ENCODE measurements at regions not wholly inside any gene's neighbourhood (a gene's known extent, or its start where the extent isn't known, plus 50 kb on each side); places are given as distances from the start of the nearest gene placed in this dataset.

DNA sequence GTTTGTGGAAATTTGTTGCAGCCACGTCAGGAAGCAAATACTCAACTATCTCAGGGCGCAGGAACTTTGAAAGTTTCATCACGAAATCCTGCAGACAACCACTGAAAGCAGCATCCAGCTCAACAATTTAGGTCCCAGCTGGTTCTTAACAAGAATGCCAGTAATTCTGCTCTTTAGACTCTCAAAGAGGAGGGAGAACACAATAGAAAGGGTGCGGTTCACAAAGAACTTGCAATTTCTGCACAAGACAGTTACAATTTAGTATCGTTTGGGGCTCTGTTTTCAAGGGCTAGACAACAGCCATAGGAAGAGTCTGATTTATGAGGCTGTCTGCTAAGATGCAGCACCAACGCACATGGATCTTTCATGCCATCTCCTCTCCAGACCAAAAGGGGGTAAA is 223.1 kb downstream of the FGFR2 start:
- Histone ChIP-seq H3K79me2 (ENCODE audit: insufficient read depth, low read length) (no peaks in the 10 kb centered on the region), H2AFZ (ENCODE audit: low read depth, low read length, severe bottlenecking) (no peak overlapping the region), H3K27me3 (ENCODE audit: low read length) (no peaks in the 10 kb centered on the region), H3K36me3 (ENCODE audit: low read length) (no peaks in the 10 kb centered on the region), H3K27ac (ENCODE audit: low read depth, low read length) (no peak overlapping the region), H3K9me2 (replicated peaks; ENCODE audit: insufficient read depth, low read length) (no peaks in the 10 kb centered on the region), H3F3A (ENCODE audit: insufficient read depth) (no peaks in the 10 kb centered on the region), H3K4me3 (ENCODE audit: insufficient read depth, low read length, poor library complexity, severe bottlenecking) (no peak overlapping the region), H4K20me1 (ENCODE audit: low read depth, low read length) (no peaks in the 10 kb centered on the region), H3K4me2 (ENCODE audit: low read depth, low read length, poor library complexity, severe bottlenecking) (no peak overlapping the region), H3K9me3 (ENCODE audit: insufficient read depth, low read length) (no peaks in the 10 kb centered on the region), H3K9ac (ENCODE audit: low read length) (no peak overlapping the region)
- TF ChIP-seq EZH2phosphoT487 (conservative IDR thresholded peaks at IDR 0.05; ENCODE audit: low read length): no peak
- TF ChIP-seq CTCF (IDR thresholded peaks at IDR 0.05; ENCODE audit: insufficient read depth, low read length, poor library complexity, severe bottlenecking): no peak

- H4K20me1 ChIP-seq (ENCODE audit: low read depth, low read length): no peaks in the 10 kb centered on the region
- H3K9me3 ChIP-seq (ENCODE audit: insufficient read depth, low read length): no peaks in the 10 kb centered on the region
- TF ChIP-seq CTCF (IDR thresholded peaks at IDR 0.05; ENCODE audit: insufficient read depth, low read length, poor library complexity, severe bottlenecking): no peak
- TF ChIP-seq EZH2phosphoT487 (conservative IDR thresholded peaks at IDR 0.05; ENCODE audit: low read length): no peak
- no peaks in the 10 kb centered on the region for H3K27me3 ChIP-seq (ENCODE audit: low read length)
- H3K9me2 ChIP-seq (replicated peaks; ENCODE audit: insufficient read depth, low read length): no peaks in the 10 kb centered on the region
- H2AFZ ChIP-seq (ENCODE audit: low read depth, low read length, severe bottlenecking): no peak overlapping the region
- H3K4me3 ChIP-seq (ENCODE audit: insufficient read depth, low read length, poor library complexity, severe bottlenecking): no peak overlapping the region
- H3K4me2 ChIP-seq (ENCODE audit: low read depth, low read length, poor library complexity, severe bottlenecking): no peak overlapping the region
- H3K36me3 ChIP-seq (ENCODE audit: low read length): no peaks in the 10 kb centered on the region
- H3F3A ChIP-seq (ENCODE audit: insufficient read depth): no peaks in the 10 kb centered on the region
- no peak overlapping the region for H3K9ac ChIP-seq (ENCODE audit: low read length)
- no peaks in the 10 kb centered on the region for H3K79me2 ChIP-seq (ENCODE audit: insufficient read depth, low read length)
- no peak overlapping the region for H3K27ac ChIP-seq (ENCODE audit: low read depth, low read length)
Observed at GRCh38 chr10:121378251-121378801, 219.9 kb downstream of the FGFR2 start.

DNA sequence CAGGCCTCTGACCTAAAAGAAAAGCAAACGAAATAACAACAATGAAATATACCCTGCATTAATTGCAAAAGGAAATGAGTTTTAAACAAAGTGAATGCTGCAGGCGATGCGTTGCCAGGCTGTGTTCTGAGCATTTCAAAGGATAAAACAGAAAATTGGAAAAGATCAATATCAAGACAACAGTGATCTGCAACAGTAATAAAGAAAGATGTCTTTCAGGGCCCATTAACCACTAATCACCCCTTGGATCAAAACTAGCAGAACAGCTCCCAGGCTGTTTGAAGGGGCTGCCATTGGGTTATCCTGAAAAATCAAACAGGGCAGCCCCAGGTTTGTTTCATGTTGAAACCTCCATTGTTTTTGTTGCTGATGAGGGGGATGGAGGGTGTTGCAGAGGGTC is 219.2 kb downstream of the FGFR2 start:
- Histone ChIP-seq H2AFZ (ENCODE audit: low read depth, low read length, severe bottlenecking) (no peak overlapping the region), H3K27ac (ENCODE audit: low read depth, low read length) (no peak overlapping the region), H3K9me3 (ENCODE audit: insufficient read depth, low read length) (no peaks in the 10 kb centered on the region), H3K9ac (ENCODE audit: low read length) (no peak overlapping the region), H3K4me2 (ENCODE audit: low read depth, low read length, poor library complexity, severe bottlenecking) (no peak overlapping the region), H3K9me2 (replicated peaks; ENCODE audit: insufficient read depth, low read length) (no peaks in the 10 kb centered on the region), H3K4me3 (ENCODE audit: insufficient read depth, low read length, poor library complexity, severe bottlenecking) (no peak overlapping the region), H3K79me2 (ENCODE audit: insufficient read depth, low read length) (no peaks in the 10 kb centered on the region), H3K36me3 (ENCODE audit: low read length) (no peaks in the 10 kb centered on the region), H3K27me3 (ENCODE audit: low read length) (no peaks in the 10 kb centered on the region), H4K20me1 (ENCODE audit: low read depth, low read length) (no peaks in the 10 kb centered on the region), H3F3A (ENCODE audit: insufficient read depth) (no peaks in the 10 kb centered on the region)
- no peak for TF ChIP-seq CTCF (IDR thresholded peaks at IDR 0.05; ENCODE audit: insufficient read depth, low read length, poor library complexity, severe bottlenecking)
- no peak for TF ChIP-seq EZH2phosphoT487 (conservative IDR thresholded peaks at IDR 0.05; ENCODE audit: low read length)
